HG03025 (cell line): ENCODE measurements at regions not wholly inside any gene's neighbourhood (a gene's known extent, or its start where the extent isn't known, plus 50 kb on each side); places are given as distances from the start of the nearest gene placed in this dataset.
A peak's percentile ranks its signal among the peaks of the same experiment; 100 is the strongest.
"Not testable (repeated sequence)": the region's sequence is repeated elsewhere in the genome, so short reads cannot be mapped to it uniquely, and the experiment has no call there.

ENCODE experiments used
- ATAC-seq: cut with Tn5 transposase; IDR thresholded peaks from one replicate; pipeline ENCODE4 v1.9.1; 2021; ENCODE audit warnings: mild to moderate bottlenecking, moderate library complexity; ENCODE audit not compliant: unreplicated experiment, low FRiP score

- no peak for ATAC-seq
These were observed 350.0 kb downstream of the SLC7A11 start for GRCh38 chr4:137892134-137892533.

GRCh38 chr4:137890812-137891211 is 351.3 kb downstream of the SLC7A11 start:
- no peak for ATAC-seq

- ATAC-seq = no peak
These were observed 349.3 kb upstream of the PCDH18 start for GRCh38 chr4:137881641-137882040.

GRCh38 chr4:137868067-137868466 is 335.8 kb upstream of the PCDH18 start:
- ATAC-seq = not testable (repeated sequence)

GRCh38 chr4:137866671-137867070 is 334.4 kb upstream of the PCDH18 start:
- no peak for ATAC-seq

GRCh38 chr4:137861682-137862081 is 329.4 kb upstream of the PCDH18 start:
- no peak for ATAC-seq

GRCh38 chr4:137853424-137853823 is 321.1 kb upstream of the PCDH18 start:
- no peak for ATAC-seq

GRCh38 chr4:137852326-137852725 is 320.0 kb upstream of the PCDH18 start:
- no peak for ATAC-seq

GRCh38 chr4:137851435-137851834 is 319.1 kb upstream of the PCDH18 start:
- ATAC-seq = no peak

GRCh38 chr4:137827945-137828344 is 295.7 kb upstream of the PCDH18 start:
- ATAC-seq = not testable (repeated sequence)

- no peak for ATAC-seq
These were observed 293.2 kb upstream of the PCDH18 start for GRCh38 chr4:137825505-137825904.

GRCh38 chr4:137823007-137823406 is 290.7 kb upstream of the PCDH18 start:
- no peak for ATAC-seq

- ATAC-seq = peak; percentile 76
These were observed 287.7 kb upstream of the PCDH18 start for GRCh38 chr4:137819964-137820383.

GRCh38 chr4:137812258-137812657 is 280.0 kb upstream of the PCDH18 start:
- ATAC-seq = no peak

- ATAC-seq = no peak
These were observed 274.1 kb upstream of the PCDH18 start for GRCh38 chr4:137806420-137806819.

- no peak for ATAC-seq
These were observed 272.7 kb upstream of the PCDH18 start for GRCh38 chr4:137804906-137805495.

GRCh38 chr4:137800861-137801260 is 268.6 kb upstream of the PCDH18 start:
- ATAC-seq = no peak

- ATAC-seq = no peak
These were observed 262.5 kb upstream of the PCDH18 start for GRCh38 chr4:137794764-137795254.

- ATAC-seq = not testable (repeated sequence)
These were observed 257.0 kb upstream of the PCDH18 start for GRCh38 chr4:137789263-137789662.

- ATAC-seq = not testable (repeated sequence)
These were observed 251.6 kb upstream of the PCDH18 start for GRCh38 chr4:137783923-137784322.

GRCh38 chr4:137775701-137776100 is 243.4 kb upstream of the PCDH18 start:
- no peak for ATAC-seq

- ATAC-seq = no peak
These were observed 242.2 kb upstream of the PCDH18 start for GRCh38 chr4:137774501-137774900.

- ATAC-seq = no peak
These were observed 236.6 kb upstream of the PCDH18 start for GRCh38 chr4:137768881-137769280.
